NCI-H2196 treated with DMSO at 0.1 percent for 48 hours (cell line): ENCODE measurements at regions not wholly inside any gene's neighbourhood (a gene's known extent, or its start where the extent isn't known, plus 50 kb on each side); places are given as distances from the start of the nearest gene placed in this dataset.

Experiments
- DNase-seq: peaks from one replicate; lab custom pipeline; 2025; ENCODE audit not compliant: unreplicated experiment; lab: John Stamatoyannopoulos, UW

- DNase-seq = no peak
These were observed 87.4 kb upstream of the PTPRM start for GRCh38 chr18:7479756-7480155.

GRCh38 chr18:7480879-7481278 lies 86.2 kb upstream of the PTPRM start:
- no peak for DNase-seq

GRCh38 chr18:7482342-7482741 lies 84.8 kb upstream of the PTPRM start:
- DNase-seq = no peak

- no peak for DNase-seq
These were observed 81.5 kb upstream of the PTPRM start for GRCh38 chr18:7485616-7486015.

- DNase-seq = no peak
These were observed 78.5 kb upstream of the PTPRM start for GRCh38 chr18:7488571-7488970.

- no peak for DNase-seq
These were observed 77.0 kb upstream of the PTPRM start for GRCh38 chr18:7490104-7490503.

GRCh38 chr18:7492385-7492784 lies 74.7 kb upstream of the PTPRM start:
- DNase-seq = no peak

- no peak for DNase-seq
These were observed 70.0 kb upstream of the PTPRM start for GRCh38 chr18:7497081-7497480.

GRCh38 chr18:7511106-7511505 lies 56.0 kb upstream of the PTPRM start:
- DNase-seq = no peak

GRCh38 chr18:7512348-7512747 lies 54.8 kb upstream of the PTPRM start:
- no peak for DNase-seq

- DNase-seq = no peak
These were observed 54.1 kb upstream of the PTPRM start for GRCh38 chr18:7512990-7513389.

- DNase-seq = no peak
These were observed 52.2 kb upstream of the PTPRM start for GRCh38 chr18:7514796-7515440.

GRCh38 chr18:7516266-7517117 lies 50.6 kb upstream of the PTPRM start:
- DNase-seq = peak; percentile 5
